Left forelimb (tissue), 1 donor: ENCODE measurements at regions not wholly inside any gene's neighbourhood (a gene's known extent, or its start where the extent isn't known, plus 50 kb on each side); places are given as distances from the start of the nearest gene placed in this dataset.
"Not testable (repeated sequence)": the region's sequence is repeated elsewhere in the genome, so short reads cannot be mapped to it uniquely, and the experiment has no call there.

Experiments
- DNase-seq: peaks from one replicate; pipeline ENCODE4 v3.0.0-alpha.2; 2018; ENCODE audit warnings: low spot score

DNA sequence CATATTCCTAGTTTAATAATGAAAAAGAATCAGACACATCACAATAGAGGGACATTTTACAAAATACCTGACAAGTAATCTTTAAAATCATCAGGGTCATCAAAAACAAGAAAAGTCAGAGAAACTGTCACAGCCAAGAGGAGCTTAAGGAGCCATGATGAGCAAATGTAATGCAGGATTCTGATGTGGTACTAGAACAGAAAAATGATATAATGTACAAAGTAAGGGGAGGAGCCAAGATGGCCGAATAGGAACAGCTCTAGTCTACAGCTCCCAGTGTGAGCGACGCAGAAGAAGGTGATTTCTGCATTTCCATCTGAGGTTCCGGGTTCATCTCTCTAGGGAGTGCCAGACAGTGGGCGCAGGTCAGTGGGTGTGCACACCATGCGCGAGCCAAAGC is 198.0 kb upstream of the FAT3 start:
- DNase-seq: no peak

- no peak for DNase-seq
Measured at GRCh38 chr11:92024788-92025187, 199.8 kb upstream of the FAT3 start.

DNA sequence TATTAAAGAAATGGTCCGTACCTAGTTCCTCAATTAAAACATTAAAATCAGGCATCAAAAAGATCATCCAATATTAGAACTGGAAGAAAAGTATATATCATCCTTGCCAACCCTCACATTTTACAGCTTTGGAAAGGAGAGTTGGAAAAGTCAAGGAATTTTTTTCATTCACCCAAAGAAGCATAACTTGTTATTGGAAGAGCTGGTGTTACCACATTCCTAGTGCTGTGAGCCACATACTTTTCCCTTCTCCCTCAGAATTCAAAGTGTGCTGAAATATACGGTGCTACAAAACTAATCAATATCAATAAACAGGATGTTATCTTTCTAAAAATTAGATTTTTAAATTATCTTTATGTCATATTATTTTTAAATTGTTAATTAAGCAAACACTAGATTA is 202.1 kb upstream of the FAT3 start:
- no peak for DNase-seq

DNA sequence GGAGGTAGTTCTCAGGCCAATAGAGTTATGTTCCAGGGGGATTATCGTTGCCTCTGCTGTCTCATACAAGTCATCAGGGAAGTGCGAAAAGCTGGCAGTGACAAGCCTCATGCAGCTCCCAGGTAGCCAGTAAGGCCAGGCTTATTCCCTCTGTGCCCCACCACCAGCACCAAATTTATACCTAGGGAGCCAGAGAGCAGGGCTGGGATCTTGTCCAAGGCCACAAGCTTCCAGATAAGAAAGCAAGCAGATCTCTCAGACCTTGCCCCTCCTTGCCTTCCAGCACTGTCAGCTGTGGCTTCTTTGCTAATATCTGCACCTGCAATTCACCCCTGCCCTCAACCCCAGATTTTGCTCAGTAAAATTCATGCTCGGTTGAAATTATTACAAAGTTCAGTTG is 206.3 kb upstream of the FAT3 start:
- DNase-seq: no peak

- DNase-seq: no peak
Measured at GRCh38 chr11:92008249-92008648, 216.4 kb upstream of the FAT3 start.

- DNase-seq: no peak
Measured at GRCh38 chr11:92002568-92002967, 222.1 kb upstream of the FAT3 start.

- DNase-seq: no peak
Measured at GRCh38 chr11:91998481-91998880, 226.1 kb upstream of the FAT3 start.

GRCh38 chr11:91997226-91997625 is 227.4 kb upstream of the FAT3 start:
- no peak for DNase-seq

- DNase-seq: no peak
Measured at GRCh38 chr11:91996526-91996925, 228.1 kb upstream of the FAT3 start.

- DNase-seq: not testable (repeated sequence)
Measured at GRCh38 chr11:91988443-91988842, 236.2 kb upstream of the FAT3 start.

DNA sequence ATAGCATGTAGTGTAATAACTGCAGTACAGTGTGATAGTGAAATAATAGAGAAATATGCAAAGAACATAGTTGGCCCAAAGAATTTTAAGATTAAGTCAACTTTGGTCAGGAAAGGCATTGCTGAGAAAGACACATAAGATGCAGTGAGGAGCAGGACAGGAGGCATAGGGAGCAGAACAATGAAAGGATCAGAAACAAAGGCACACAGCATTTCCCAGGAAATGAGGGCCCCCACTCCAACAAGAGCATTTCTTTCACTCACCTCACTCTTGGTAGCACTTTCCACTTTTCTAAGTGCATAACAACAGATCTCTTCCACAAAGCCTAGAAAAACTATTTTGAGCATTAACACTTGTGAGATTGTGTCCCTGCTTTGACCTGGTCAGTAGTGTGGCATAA is 238.4 kb upstream of the FAT3 start:
- no peak for DNase-seq

DNA sequence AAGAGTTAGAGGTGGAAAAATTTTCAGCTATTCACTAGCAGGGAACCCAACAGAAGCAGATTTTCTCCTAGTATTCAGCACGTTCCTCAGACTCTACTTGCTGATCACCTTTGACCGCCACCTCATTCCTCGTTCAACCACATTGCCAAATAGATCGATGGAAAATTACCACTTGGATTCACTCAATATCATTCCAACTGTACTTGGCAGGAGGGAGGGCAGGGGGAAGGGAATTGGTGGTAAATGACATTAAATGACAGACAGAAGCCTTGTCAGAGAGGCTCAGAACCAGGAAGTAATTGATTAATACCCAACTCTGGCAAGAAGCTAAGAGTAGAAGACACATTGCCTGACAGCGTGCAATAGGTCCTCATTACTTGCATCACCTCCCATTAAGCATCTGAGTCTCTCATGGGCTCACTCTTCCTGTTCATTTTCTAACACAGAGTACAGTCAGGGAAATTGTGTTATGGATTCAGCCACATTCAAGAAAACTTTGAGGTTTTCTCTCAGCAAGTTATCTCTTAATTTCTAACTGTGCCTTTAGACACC is 240.5 kb upstream of the FAT3 start:
- DNase-seq: no peak

DNA sequence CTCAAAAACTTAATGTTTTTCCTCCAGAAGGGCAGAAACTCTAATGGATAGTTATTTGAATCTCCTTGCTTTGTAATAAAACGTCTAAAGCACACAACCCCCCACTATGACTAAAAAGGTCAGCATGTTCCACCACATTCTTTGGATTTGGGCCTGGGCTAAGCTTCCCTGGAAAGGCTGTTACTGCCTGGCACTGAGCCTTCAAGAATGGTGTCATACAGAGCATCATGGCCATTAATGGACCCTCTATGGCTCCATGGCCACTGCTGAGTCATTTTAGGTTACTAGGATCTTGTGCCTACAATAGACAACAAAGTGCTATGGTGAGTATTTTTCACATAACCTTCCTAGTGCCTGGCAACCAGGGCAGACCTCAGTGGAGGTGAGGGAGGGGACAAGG is 242.6 kb upstream of the FAT3 start:
- no peak for DNase-seq

DNA sequence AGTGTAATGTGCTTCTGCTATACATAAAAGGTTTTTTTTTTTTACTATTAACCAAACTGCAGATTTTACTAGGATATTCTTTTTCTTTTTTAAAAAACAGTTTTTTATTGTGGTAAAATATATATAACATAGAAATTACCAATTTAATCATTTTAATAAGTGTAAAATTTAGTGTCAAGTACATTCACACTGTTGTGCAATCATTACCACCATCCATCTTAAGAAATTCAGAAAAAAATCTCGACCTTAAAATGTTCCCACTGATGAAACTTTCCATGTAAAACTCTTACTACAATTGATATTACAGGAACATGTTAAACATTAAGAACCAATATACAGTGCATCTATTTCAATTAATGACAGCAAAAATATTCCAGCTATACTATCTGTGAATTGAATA is 244.8 kb upstream of the FAT3 start:
- no peak for DNase-seq

- no peak for DNase-seq
Measured at GRCh38 chr11:91978747-91979146, 245.9 kb upstream of the FAT3 start.

DNA sequence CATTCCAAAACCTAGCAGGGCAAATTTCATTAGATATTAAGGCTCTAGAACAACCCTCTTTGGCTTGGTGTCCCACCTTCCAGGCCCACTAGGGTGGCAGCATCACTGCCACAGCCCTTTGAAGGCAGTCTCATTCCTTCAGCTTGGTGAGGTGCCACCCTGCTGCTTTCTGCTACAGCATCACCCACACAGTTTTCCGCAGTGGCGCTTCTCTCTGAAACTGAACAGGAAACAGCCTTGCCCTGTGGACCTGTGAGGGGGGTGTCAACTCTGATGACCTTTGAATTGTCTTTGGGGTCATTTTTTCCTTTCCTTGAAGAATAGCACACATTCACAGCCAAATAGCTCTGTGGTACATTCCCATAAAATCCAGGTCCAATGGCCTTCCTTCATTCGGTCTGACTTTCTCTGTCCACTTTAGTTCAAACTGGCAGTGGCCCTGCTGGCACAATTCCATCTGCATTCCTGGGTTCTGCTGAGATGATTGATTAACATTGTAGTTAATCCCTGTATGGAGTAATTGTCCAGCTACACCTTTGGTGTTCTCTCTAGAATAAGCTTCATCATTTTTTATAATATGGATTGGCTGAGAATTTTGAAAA is 251.9 kb upstream of the FAT3 start:
- DNase-seq: no peak

GRCh38 chr11:91970624-91971023 is 254.0 kb upstream of the FAT3 start:
- no peak for DNase-seq

DNA sequence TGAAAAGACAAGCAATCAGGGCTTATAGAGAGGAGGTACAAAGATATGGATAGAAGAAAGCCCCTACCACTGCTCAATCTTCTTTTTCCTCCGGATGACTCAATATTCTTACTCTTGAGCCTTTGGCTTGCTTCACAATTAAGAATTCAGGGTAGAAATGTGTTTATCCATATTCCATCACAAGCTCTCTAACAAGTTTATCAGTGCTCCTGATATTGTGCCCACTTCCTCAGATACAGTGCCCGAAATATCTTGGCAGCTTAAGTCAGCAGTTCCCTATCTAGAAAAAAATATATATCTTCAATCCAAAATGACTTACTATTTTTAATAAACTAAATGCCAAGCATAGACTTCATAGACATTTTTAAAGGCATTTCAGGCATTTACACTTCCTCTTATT is 255.1 kb upstream of the FAT3 start:
- no peak for DNase-seq

DNA sequence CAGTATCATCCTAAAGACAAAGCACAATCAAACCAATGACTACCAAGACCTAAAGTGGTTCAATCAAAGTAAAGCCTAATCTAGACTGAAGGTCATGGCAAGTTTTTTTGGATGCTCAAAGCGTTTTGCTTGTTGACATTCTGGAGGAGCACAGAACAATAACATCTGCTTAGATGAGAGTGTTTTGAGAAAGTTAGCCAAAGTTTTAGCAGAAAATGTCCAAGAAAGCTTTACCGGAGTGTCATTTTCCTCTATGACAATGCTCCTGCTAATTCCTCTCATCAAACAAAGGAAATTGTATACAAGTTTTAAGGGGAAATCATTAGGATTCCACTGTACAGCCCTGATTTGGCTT is 256.9 kb upstream of the FAT3 start:
- DNase-seq: no peak

- DNase-seq: no peak
Measured at GRCh38 chr11:91967026-91967690, 257.5 kb upstream of the FAT3 start.

GRCh38 chr11:91966368-91966767 is 258.2 kb upstream of the FAT3 start:
- no peak for DNase-seq

GRCh38 chr11:91960770-91961169 is 263.8 kb upstream of the FAT3 start:
- DNase-seq: no peak

DNA sequence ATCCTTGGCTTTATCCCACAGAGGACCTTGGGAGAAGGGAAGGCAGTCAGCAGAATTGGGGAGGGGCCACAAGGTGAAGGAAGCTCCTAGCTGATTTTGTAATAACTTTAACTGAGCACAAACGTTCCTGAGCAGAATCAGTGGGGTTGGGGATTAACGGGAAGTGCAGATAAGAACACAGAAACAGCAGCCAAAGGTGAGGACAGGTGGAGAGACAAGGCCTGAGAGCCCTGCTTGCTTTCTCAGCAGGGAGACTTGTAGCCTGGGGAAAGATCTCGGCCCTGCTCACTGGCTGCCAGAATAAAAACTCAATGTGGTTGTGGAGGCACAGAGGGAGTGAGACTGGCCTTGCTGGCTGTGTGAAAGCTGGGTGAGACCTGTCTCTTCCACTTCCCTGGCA is 265.2 kb upstream of the FAT3 start:
- DNase-seq: no peak

DNA sequence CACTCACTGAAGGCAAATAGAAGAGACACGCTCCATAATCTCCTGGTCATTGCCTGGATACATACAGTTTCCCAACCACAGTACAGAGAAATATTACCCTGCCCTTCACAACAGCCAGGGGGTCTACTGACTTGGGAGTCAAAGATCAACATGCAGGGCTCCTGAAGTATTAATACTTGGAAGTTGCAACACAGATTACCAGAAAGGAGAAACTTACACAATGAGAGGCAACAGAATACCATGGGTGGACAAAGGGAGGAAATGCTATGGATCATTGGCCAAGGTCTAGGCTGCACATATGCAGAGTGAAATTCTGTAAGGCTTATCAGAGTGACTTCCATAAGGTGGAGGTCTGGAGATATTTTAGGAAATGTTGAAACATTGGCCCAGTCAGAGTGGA is 267.9 kb upstream of the FAT3 start:
- DNase-seq: no peak
